DMS53 (cell line): ENCODE measurements at regions not wholly inside any gene's neighbourhood (a gene's known extent, or its start where the extent isn't known, plus 50 kb on each side); places are given as distances from the start of the nearest gene placed in this dataset.

Source experiments
- DNase-seq: peaks from one replicate; lab custom pipeline; 2025; lab: John Stamatoyannopoulos, UW

- DNase-seq = no peak
These were observed 398.4 kb downstream of the METTL4 start for GRCh38 chr18:2172881-2173280.

DNA sequence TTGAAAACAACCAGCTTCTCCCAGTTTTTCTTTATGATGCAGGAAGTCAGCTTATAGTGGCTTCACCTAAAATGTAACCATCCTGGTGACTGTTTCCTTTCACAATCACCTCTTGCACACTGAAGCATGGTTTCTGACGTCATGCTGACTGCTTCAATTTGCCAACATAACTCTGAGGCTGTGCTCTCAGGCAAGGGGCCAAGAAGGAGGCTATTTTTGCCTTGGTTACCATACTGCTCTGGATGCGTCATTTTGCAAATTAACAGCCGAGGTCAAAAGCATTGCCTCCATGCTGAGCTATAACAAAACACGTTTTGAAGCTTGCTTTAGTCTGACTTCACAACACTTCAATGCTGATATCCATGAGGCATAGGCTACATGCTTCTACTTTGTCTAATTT is 397.8 kb downstream of the METTL4 start:
- no peak for DNase-seq

- DNase-seq = no peak
These were observed 393.3 kb downstream of the METTL4 start for GRCh38 chr18:2178036-2178435.

GRCh38 chr18:2179498-2180183 is 391.7 kb downstream of the METTL4 start:
- DNase-seq = no peak

DNA sequence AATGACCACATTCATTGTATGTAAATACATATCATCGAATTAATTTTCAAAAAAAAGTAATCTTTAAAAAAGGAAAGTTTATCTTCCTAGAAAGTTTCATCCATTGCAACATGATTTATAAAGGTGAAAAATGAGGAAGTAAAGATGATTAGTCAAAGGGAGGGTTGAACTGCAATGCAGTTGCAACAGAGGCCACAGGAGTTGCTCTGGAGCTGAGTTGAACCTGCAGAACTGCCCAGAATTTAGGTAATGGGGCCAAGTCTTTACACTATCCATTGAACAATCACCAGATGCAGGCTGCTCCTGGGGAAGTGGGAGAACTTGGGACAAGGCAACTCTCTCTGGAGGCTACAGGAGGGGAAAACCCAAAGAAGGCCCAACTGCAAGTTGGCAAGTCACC is 390.7 kb downstream of the METTL4 start:
- DNase-seq = no peak

GRCh38 chr18:2183432-2183831 is 387.9 kb downstream of the METTL4 start:
- no peak for DNase-seq

DNA sequence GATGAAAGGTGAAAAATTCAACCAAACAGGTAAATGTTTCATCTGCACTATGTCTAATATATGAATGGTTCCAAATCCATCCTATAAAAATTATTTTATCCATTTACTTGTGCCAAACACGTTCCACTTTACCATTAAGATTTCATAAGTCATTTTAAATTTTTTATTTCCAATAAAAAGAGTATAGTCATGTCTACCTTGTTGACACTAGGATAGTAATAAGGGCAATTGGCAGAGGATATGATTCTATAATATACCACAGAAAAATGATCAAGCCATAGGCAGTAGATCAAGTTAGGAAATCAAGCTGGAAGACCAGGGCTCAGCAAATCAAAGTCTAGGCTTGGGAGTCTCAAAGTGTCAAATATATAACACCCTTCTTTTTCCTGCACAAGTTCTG is 384.3 kb downstream of the METTL4 start:
- DNase-seq = no peak

GRCh38 chr18:2188258-2188657 is 383.0 kb downstream of the METTL4 start:
- DNase-seq = no peak

DNA sequence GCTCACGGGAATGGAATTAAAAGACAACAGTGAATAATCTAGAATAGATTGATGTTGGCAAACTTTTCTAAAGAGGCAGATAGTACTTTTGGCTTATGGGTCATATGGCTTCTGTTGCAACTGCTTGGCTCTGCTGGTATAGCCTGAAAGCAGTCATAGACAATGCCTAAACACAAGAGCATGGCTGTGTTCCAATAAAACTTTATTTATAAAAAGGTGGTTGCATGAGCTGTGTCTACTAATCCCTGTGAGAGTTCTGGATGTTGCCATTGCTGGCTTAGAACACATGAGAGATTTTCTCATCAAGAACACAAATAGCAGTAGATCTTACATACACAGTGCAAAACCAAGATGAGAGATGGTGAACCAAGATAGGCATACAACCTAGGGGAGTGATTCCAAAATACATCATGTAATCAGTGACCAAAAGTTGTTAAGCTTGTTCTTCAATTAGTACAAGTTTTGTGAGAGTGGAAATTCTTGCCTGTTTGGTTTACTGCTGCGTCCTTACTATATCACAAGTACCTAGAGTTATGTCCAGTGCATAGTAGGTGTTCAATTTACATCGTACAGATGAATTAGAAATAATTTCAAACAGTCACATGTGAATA is 380.0 kb downstream of the METTL4 start:
- no peak for DNase-seq

GRCh38 chr18:2192562-2192961 is 378.7 kb downstream of the METTL4 start:
- no peak for DNase-seq

- no peak for DNase-seq
These were observed 373.4 kb downstream of the METTL4 start for GRCh38 chr18:2197946-2198345.

- no peak for DNase-seq
These were observed 372.2 kb downstream of the METTL4 start for GRCh38 chr18:2199060-2199459.

- DNase-seq = no peak
These were observed 370.2 kb downstream of the METTL4 start for GRCh38 chr18:2201036-2201600.

- DNase-seq = no peak
These were observed 366.6 kb downstream of the METTL4 start for GRCh38 chr18:2204736-2205135.

DNA sequence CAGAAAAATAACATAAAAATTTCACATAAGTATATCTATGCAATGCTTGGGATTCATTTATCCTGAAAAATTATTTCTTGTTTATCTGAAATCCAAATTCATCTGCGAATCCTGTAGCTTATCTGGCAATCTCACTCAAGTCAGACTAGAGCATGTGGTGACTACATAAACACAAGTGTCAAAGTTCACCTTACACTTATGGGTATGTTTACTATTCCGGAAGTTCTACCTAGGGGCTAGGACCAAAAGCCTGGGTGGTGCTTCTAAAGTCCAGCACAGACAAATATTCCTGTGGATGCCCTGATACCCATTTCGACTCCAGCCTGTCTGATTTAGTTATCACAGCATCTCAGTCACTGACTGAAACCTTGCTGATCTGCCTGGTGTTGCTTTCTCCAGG is 364.0 kb downstream of the METTL4 start:
- no peak for DNase-seq

DNA sequence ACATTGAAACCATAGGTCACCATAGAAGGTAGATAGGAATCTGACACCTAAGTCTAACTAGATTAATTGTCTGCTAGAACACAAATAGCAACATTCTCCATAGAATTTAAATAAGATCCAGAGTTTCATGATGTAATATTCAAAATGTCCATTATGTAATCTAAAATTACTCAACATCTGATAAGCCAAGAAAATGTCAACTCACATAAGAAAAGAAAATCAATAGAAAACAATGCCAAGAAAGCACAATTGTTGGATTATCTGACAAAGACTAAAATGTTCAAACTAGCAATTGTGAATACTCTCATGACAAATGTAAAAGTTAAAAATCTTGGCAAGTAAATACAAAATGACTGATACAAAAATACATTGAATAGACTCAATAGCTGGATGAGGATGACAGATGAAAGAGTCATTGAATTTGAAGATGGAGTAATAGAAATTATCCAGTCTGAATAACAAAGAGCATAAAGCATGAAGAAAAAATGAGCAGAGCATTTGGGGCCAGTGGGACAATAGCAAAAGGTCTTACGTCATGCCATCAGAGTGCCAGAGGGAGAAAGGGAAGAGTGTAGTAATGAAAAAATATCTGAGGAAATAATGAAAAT is 358.6 kb downstream of the METTL4 start:
- no peak for DNase-seq

DNA sequence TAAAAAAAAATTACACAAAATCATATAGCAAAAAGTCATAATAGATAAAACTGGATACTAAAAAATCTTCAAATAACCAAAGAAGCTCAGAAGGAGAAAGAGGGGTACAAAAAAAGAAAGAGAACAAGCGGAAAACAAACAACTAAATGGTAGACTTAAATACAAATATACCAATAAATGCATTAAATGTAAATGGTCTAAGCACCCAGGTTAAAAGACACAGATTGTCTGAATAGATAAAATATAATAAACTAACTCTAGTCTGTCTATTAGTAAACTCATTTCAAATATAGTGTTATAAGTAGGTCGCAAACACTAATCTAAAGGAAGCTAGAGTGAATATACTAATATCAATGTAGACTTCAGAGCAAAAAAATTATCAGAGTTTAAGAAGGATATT is 357.4 kb downstream of the METTL4 start:
- DNase-seq = no peak

DNA sequence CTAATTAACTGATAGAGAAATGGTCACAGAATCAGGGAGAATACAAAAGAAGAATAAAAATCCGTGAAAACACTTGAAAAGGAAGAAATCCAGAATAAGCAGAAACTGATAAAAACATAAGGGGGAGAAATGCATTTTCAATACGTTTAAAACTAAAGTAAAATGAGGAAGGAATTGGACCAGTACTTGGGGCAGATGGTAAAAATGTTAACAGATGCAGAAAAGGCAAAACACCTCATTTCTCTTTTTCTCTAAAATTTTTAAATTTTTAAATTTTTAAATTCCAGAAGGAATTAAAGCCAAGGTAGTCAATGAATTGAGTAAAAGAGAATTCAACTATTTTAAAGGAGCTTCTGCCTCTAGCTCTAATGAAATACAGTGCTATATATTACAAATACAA is 353.9 kb downstream of the METTL4 start:
- no peak for DNase-seq

- DNase-seq = no peak
These were observed 353.2 kb downstream of the METTL4 start for GRCh38 chr18:2218101-2218500.

DNA sequence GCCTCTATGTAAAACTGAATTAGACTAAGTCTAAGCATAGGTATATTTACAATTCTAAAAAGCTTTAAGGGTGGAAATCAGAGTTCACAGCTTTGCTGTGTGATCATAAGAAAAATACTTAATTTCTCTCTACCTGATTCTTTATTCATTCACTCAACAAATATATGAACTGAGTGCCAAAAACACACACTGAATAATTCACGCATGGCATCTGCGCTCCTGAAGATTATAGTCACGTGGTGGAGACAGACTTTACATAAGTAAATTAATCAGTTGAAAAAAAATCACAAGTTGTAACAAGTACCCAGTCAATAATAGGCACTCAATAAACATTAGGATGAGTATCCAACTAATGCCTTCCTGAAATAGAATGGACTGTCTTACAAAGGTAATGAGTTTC is 351.6 kb downstream of the METTL4 start:
- DNase-seq = no peak

DNA sequence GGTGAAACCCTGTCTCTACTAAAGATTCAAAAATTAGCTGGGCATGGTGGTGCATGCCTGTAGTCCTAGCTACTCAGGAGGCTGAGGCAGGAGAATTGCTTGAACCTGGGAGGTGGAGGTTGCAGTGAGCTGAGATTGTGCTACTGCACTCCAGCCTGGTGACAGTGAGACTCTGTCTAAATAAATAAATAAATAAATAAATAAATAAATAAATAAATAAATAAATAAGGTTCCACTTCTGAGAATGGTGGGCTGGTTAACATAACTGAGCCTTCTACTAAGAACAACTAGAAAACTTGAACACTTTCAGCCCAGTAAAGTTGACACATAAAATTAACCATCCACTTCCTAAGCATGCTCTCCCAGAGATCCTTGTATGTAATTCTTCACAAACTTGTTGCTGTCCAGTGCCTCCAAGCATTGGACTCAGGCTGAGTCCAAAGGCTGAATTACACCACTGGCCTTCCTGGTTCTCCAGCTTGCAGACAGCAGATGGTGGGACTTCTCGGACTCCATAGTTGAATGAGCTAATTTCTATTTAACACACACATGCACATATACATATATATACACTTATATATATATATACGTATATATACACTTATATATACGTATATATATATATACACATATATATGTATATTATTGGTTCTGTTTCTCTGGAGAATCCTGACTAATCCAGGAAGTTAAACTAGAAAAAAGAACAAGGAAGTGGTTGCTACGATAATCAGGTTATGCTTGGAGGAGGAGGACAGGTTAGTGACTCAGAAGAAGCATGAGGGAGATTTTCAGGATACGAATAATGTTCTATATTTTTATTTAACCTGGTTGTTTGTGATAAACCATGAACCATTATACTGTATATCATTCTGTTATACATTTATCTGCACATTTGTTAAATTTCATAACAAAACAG is 348.8 kb downstream of the METTL4 start:
- DNase-seq = peak; percentile 96

GRCh38 chr18:2223449-2223848 is 347.9 kb downstream of the METTL4 start:
- DNase-seq = peak; percentile 81
